MG63 (cell line): ENCODE measurements at regions not wholly inside any gene's neighbourhood (a gene's known extent, or its start where the extent isn't known, plus 50 kb on each side); places are given as distances from the start of the nearest gene placed in this dataset.

ENCODE experiments used
- DNase-seq: peaks from one replicate; pipeline ENCODE4 v3.0.0-alpha.2; 2020
- H3K27me3 ChIP-seq: fragments of 250-450 bp; sonication (Bioruptor Pico); 2 replicates; pipeline ENCODE4 v1.5.1; 2020; ENCODE audit warnings: mild to moderate bottlenecking, moderate library complexity
- H3K36me3 ChIP-seq: fragments of 250-450 bp; sonication (Bioruptor Pico); 2 replicates; pipeline ENCODE4 v1.5.1; 2020; ENCODE audit warnings: mild to moderate bottlenecking, moderate library complexity
- H3K4me3 ChIP-seq: fragments of 250-450 bp; sonication (Bioruptor Pico); 2 replicates; pipeline ENCODE4 v1.5.1; 2020; ENCODE audit warnings: mild to moderate bottlenecking, moderate library complexity
- H3K9me3 ChIP-seq: fragments of 250-450 bp; sonication (Bioruptor Pico); 2 replicates; pipeline ENCODE4 v1.5.1; 2020; ENCODE audit warnings: mild to moderate bottlenecking, moderate library complexity

DNA sequence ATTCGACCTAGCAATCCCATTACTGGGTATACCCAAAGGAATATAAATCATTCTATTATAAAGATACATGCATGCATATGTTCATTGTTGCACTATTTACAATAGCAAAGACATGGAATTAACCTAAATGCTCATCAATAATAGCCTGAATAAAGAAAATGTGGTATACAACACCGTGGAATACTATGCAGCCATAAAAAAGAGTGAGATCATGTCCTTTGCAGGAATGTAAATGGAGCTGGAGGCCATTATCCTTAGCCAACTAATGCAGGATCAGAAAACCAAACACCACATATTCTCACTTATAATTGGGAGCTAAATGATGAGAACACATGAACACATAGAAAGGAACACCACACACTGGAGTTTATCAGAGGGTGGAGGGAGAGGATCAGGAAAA, 69.5 kb upstream of the TNR start:
- H3K9me3 ChIP-seq: peaks cover 2% of the 10 kb centered on the region; the same call in 1 of the 2 replicates
- DNase-seq: no peak
- H3K4me3 ChIP-seq: no peak overlapping the region
- H3K27me3 ChIP-seq: no peaks in the 10 kb centered on the region
- H3K36me3 ChIP-seq: no peaks in the 10 kb centered on the region

DNA sequence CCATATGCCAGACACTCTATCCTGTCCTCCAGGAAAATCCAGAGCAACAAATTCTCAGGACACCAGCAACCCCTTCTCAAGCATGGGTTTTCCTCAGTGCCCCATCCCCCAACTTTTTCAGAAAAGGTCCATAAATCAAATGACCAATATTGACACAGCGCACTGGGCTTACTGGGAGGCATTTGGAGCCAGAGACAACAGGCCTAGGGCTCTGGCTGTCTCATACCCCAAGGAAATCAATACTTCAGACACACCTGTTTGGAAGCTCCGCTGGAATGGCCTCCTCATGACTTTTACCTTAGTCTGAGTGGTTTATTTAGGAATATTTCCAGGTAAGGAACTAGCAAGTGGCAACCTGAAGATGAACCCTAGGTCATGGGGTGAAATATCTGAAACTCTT, 66.9 kb upstream of the TNR start:
- Histone ChIP-seq H3K36me3 (no peaks in the 10 kb centered on the region), H3K4me3 (no peak overlapping the region), H3K9me3 (peaks cover 2% of the 10 kb centered on the region; the same call in 1 of the 2 replicates), H3K27me3 (no peaks in the 10 kb centered on the region; the same call in 1 of the 2 replicates)
- no peak for DNase-seq

DNA sequence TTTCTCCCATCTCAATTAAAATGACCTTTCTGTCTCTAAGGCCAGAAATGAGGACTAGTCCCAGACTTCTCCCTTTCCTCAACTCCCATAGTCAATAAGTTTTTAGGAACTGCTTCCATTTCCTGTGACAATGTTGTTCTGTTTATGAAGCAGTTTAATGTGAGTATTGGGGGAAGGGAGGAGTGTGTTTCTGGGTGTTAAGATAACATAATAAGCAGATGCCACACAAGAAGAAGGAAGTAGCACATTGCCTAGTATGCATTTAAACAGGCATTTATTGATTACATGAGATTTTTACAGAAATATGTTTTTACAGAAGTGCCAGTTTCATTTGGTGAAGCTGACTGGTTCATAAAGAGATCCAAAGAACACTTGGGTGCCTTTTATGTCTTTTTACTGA, 65.6 kb upstream of the TNR start:
- DNase-seq: no peak
- Histone ChIP-seq H3K9me3 (peaks cover 2% of the 10 kb centered on the region; the same call in 1 of the 2 replicates), H3K36me3 (no peaks in the 10 kb centered on the region), H3K27me3 (no peaks in the 10 kb centered on the region; the same call in 1 of the 2 replicates), H3K4me3 (no peak overlapping the region)

DNA sequence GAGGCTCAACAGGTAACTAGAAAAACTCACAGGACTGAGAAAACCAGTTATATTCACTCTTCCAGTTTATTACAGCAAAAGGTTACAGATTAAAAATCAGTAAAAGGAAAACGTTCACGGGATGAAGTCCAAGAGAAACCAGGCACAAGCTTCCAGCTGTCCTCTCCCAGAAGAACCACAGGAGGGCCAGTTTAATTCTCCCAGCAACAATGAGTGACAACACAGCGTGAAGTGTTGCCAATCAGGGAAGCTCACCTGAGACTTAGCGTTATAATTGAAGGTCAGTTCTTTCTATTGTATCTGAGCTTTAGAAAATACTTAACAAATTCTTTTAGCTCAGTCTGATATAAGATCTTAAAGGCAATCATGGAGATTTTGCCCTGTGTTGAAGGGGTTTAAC, 65.2 kb upstream of the TNR start:
- H3K36me3 ChIP-seq: no peaks in the 10 kb centered on the region
- peaks cover 2% of the 10 kb centered on the region; the same call in 1 of the 2 replicates for H3K9me3 ChIP-seq
- H3K27me3 ChIP-seq: no peaks in the 10 kb centered on the region; the same call in 1 of the 2 replicates
- H3K4me3 ChIP-seq: no peak overlapping the region
- DNase-seq: no peak

DNA sequence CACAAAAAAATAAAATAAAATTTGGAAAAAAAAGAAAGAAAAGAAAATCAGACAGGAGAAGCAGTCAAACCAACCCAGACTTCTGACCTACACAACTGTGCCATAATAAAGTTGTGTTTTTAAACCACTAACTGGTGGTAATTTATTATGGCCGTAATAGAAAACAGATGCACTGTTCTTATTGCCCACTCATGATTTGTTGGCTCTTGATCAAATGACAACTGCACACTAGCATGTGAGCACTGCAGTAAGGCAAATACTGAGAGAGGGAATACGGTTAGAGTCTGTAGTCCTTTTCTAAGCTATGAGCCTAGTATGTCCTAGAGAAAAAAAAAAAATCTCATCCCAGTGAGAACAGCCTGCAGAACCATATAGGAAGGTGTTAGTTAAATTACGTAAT, 61.2 kb upstream of the TNR start:
- no peaks in the 10 kb centered on the region for H3K9me3 ChIP-seq
- H3K36me3 ChIP-seq: no peaks in the 10 kb centered on the region
- H3K27me3 ChIP-seq: no peaks in the 10 kb centered on the region; the same call in 1 of the 2 replicates
- no peak overlapping the region for H3K4me3 ChIP-seq
- no peak for DNase-seq

DNA sequence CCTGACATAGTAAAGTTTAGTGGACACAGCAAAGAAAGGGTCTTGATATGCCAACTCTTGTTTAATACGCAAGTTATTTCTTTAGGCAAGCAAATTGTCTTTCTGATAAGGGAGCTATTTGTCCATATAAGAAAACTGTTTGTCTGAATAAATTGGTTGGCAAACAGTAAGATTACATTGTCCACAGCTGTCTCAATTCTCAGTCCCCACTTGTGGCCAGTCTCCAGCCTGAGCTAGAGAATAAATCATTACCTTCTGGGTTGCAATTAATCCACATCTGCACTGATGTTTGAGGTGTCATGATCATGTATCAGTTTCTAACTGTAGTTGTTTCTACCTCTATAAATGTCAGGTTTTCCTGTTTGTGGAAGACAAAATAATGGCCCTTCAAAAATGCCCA, 60.0 kb upstream of the TNR start:
- DNase-seq: no peak
- no peaks in the 10 kb centered on the region for H3K36me3 ChIP-seq
- no peaks in the 10 kb centered on the region; the same call in 1 of the 2 replicates for H3K27me3 ChIP-seq
- H3K9me3 ChIP-seq: no peaks in the 10 kb centered on the region
- H3K4me3 ChIP-seq: no peak overlapping the region

DNA sequence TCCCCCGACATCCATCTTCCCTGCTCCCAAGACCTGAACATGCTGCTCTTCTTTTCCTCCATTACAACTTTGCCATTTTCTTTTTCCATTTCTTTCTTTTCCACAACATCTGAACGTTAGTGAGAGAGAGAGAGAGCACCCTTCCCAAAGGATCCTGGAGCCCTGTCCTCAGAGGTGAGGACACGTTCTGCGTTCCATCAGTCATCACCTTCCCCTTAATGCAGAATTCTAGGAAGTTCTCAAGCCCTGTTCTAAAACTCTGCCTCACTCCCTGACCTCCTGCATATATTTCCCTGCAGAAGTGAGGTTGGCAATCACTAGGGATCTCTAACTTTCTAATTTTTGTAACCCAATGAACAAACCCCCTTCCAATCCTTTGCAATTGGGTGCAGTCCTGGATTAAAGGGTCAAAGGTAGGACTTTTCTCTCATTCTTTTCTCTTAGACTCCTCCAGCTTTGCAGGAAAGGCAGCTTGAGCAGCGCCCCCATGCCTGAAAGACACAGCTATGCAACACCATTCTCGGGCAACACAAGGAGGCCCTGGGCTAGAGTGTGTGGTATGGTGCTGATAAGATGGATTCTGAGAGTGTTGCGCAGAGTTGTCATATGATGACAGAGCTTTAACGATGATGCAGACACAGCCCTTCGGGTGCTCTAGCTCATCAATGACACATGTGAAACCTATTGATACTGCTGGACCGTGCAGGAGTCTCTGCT, 59.2 kb upstream of the TNR start:
- DNase-seq: no peak
- Histone ChIP-seq H3K4me3 (no peak overlapping the region), H3K36me3 (no peaks in the 10 kb centered on the region), H3K9me3 (no peaks in the 10 kb centered on the region), H3K27me3 (no peaks in the 10 kb centered on the region; the same call in 1 of the 2 replicates)

DNA sequence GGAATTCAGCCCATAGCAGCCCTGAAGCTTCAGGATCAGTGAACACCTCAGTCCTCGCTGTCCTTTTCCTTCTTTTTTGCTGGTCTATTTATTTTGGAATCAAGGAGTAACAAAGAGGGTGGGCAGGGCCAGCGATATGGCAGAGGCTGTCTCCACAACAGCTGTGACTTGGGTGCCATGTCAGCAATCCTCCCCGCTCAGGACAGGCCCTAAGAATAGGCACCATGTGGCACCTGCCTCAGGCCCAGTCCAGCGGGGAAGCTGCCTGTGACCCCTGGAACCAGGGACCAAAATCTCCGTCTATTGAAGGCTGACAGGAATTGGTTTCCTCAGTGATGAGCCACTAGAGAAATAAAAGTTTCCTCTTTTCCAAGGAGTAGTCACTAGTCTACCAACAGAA, 58.6 kb upstream of the TNR start:
- H3K9me3 ChIP-seq: no peaks in the 10 kb centered on the region
- no peak overlapping the region for H3K4me3 ChIP-seq
- no peaks in the 10 kb centered on the region for H3K27me3 ChIP-seq
- H3K36me3 ChIP-seq: no peaks in the 10 kb centered on the region
- DNase-seq: no peak

DNA sequence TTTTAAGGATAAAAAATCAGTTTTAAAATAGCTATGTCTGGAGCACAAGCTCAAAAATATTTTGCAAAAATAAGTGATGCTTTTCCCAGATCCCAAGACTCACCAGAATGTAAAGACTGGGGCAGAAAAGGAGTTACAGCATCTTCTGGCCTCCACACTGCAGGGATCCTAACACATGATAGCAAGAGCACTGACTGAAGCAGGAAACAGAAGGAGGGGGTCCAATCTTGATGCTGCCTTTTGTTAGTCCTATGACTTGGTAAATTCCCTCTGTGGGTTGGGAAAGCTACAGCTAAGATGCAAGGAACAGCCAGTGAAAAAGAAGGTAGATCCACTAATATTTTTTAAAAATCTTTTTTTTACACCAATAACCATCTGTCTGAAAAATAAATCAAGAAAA, 54.2 kb upstream of the TNR start:
- Histone ChIP-seq H3K36me3 (no peaks in the 10 kb centered on the region), H3K27me3 (no peaks in the 10 kb centered on the region), H3K4me3 (no peak overlapping the region), H3K9me3 (no peaks in the 10 kb centered on the region)
- DNase-seq: no peak

DNA sequence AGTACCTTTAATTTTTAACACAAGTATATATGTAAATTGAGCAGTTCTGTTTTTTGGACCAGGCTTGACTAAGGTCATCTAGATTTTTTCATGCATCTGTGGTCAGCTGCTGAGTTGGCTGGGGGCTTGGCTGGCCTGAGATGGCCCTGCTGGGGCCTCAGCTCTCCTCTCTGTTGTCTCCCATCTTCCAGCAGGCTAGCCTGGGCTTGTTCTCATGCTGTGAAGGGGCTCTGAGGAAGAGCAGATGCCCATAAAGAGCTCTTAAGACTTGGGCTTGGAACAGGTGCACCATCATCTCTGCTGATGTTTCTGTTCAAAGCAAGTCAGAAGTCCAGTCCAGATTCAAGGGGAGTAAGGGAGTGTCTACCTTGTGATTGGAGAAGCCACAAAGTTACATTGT, 51.2 kb upstream of the TNR start:
- Histone ChIP-seq H3K36me3 (no peaks in the 10 kb centered on the region), H3K27me3 (no peaks in the 10 kb centered on the region), H3K9me3 (no peaks in the 10 kb centered on the region), H3K4me3 (no peak overlapping the region)
- no peak for DNase-seq

DNA sequence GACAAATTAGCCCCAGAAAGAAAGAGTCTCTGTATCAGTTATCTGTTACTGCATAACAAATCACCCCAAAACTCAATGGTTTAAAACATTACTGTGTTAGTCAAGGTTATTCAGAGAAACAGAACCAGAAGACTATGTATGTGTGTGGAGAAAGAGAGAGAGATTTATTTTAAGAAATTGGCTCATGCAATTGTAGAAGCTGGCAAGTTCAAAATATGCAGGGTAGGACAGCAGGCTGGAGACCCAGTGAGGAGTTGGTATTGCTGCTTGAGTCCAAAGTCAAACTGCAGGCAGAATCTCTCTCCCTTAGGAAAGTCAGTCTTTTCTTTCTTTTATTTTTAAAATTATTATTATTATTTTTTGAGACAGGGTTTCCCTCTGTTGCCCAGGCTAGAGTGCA, 50.2 kb upstream of the TNR start:
- no peak for DNase-seq
- Histone ChIP-seq H3K27me3 (no peaks in the 10 kb centered on the region), H3K9me3 (no peaks in the 10 kb centered on the region), H3K4me3 (no peak overlapping the region), H3K36me3 (no peaks in the 10 kb centered on the region)
